ENCODE measurements at regions not wholly inside any gene's neighbourhood (a gene's known extent, or its start where the extent isn't known, plus 50 kb on each side); places are given as distances from the start of the nearest gene placed in this dataset.

DNA sequence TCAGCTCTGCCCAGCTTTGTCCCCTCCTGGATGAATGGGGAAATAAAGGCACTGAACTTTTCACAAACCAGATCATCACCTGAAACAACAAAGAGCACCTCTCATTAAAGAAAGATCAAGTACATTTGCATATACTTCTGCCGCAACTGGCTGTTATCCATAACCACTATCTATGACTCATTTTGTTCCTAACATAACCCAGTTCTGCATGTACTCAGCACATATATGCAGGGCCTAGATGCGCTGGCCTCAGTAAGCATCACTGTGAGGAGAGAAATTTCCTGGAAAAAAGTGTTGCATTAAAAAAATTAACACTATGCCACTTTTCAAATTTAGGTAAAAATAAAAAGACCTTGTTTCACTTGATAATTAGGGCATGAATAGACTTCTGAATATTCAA is 1718.4 kb downstream of the TP53TG3F start:
- intact Hi-C loops (cut with DNase I) = no loop called here
- 64 to 68% (median 65%) methylated on average over 2 of the region's 2 CpGs for WGBS, 4 donors
- no peaks in the 10 kb centered on the region for H3K4me1 ChIP-seq (replicated peaks in 1 of 2)
- no peak for DNase-seq
- no peaks in the 10 kb centered on the region for H3K9me3 ChIP-seq (replicated peaks in 1 of 3)
- no peaks in the 10 kb centered on the region for H3K36me3 ChIP-seq (replicated peaks in 1 of 2)
- H3K27me3 ChIP-seq = no peaks in the 10 kb centered on the region
- no peak overlapping the region for H3K4me3 ChIP-seq
- H3K27ac ChIP-seq = no peak overlapping the region
- TF ChIP-seq, protein P1, sequence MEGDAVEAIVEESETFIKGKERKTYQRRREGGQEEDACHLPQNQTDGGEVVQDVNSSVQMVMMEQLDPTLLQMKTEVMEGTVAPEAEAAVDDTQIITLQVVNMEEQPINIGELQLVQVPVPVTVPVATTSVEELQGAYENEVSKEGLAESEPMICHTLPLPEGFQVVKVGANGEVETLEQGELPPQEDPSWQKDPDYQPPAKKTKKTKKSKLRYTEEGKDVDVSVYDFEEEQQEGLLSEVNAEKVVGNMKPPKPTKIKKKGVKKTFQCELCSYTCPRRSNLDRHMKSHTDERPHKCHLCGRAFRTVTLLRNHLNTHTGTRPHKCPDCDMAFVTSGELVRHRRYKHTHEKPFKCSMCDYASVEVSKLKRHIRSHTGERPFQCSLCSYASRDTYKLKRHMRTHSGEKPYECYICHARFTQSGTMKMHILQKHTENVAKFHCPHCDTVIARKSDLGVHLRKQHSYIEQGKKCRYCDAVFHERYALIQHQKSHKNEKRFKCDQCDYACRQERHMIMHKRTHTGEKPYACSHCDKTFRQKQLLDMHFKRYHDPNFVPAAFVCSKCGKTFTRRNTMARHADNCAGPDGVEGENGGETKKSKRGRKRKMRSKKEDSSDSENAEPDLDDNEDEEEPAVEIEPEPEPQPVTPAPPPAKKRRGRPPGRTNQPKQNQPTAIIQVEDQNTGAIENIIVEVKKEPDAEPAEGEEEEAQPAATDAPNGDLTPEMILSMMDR (IDR thresholded peaks at IDR 0.05) = no peak
- no peak for TF ChIP-seq POLR2A (IDR thresholded peaks at IDR 0.05)

DNA sequence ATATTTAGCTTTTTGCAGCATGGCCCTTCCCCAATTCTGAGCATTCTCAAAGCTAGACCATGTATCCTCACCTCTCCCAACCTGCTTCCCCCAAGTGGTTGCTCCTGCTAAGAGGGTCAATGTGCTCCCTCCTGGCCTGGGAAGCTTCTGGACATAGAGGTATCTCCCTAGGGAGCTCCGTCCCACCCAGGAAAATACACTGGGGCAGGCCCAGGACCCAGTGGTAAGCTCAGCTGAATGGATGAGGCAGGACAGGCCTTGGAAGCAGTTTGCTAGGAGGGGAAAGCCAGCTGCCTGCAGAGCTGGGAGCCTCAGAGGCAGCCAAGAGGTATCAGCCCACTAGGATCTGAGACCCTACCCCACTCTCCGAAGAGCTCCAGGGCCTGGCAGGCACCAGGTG is 1721.6 kb downstream of the TP53TG3F start:
- H3K4me3 ChIP-seq = no peak overlapping the region
- no peaks in the 10 kb centered on the region for H3K9me3 ChIP-seq (replicated peaks in 1 of 3)
- H3K36me3 ChIP-seq (replicated peaks in 1 of 2) = no peaks in the 10 kb centered on the region
- no peak for TF ChIP-seq POLR2A (IDR thresholded peaks at IDR 0.05)
- TF ChIP-seq, protein P1 (IDR thresholded peaks at IDR 0.05) = no peak
- DNase-seq = no peak
- WGBS, 4 donors = 17 to 63% (median 49%) methylated on average over 1 to 2 of the region's 2 CpGs
- H3K27ac ChIP-seq = no peak overlapping the region
- intact Hi-C loops (cut with DNase I) = loop anchor here in 1 of 2 donors (10.0 kb wide), 1 partner anchor 46 kb away; no protein-coding TSS in a partner anchor
- no peaks in the 10 kb centered on the region for H3K4me1 ChIP-seq (replicated peaks in 1 of 2)
- H3K27me3 ChIP-seq = no peaks in the 10 kb centered on the region

DNA sequence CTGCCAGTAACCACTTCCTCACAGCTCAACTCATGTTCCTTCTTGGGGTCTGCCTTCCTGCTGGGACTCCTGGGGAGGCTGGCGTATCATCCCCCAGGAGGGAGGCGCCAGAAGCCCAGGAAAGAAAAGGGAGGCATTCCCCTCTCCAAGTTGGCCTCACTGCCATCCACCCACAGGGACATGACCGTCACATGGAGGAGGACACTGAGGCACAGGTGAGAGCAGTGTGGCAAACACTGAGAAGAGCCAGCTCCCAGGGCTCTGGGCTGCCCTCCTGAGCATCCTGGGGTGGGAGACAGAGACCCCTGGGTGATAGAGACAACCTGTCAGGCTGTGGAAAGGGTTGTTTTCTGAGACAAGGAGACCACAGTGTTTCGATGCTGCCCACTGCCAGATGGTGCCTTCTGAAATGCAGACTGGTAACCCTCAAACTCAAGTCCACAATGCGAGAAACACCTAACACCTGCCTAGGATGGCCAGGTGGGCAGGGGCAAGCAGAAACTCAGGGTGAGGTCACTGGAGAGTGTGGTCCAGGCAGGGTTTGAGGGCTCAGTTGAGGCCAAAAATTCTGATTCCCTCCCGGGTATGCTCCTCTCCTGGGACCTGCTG is 1722.1 kb downstream of the TP53TG3F start:
- H3K27ac ChIP-seq = no peak overlapping the region
- no peak for TF ChIP-seq POLR2A (IDR thresholded peaks at IDR 0.05)
- TF ChIP-seq, protein P1 (IDR thresholded peaks at IDR 0.05) = no peak
- H3K27me3 ChIP-seq = no peaks in the 10 kb centered on the region
- 55 to 77% (median 62%) methylated on average over 3 to 6 of the region's 6 CpGs for WGBS, 4 donors
- no peak for DNase-seq
- H3K4me1 ChIP-seq (replicated peaks in 1 of 2) = no peaks in the 10 kb centered on the region
- H3K9me3 ChIP-seq (replicated peaks in 1 of 3) = no peaks in the 10 kb centered on the region
- H3K4me3 ChIP-seq = no peak overlapping the region
- H3K36me3 ChIP-seq (replicated peaks in 1 of 2) = no peaks in the 10 kb centered on the region
- intact Hi-C loops (cut with DNase I) = loop anchor here in 1 of 2 donors (10.0 kb wide), 1 partner anchor 47 kb away; no protein-coding TSS in a partner anchor

DNA sequence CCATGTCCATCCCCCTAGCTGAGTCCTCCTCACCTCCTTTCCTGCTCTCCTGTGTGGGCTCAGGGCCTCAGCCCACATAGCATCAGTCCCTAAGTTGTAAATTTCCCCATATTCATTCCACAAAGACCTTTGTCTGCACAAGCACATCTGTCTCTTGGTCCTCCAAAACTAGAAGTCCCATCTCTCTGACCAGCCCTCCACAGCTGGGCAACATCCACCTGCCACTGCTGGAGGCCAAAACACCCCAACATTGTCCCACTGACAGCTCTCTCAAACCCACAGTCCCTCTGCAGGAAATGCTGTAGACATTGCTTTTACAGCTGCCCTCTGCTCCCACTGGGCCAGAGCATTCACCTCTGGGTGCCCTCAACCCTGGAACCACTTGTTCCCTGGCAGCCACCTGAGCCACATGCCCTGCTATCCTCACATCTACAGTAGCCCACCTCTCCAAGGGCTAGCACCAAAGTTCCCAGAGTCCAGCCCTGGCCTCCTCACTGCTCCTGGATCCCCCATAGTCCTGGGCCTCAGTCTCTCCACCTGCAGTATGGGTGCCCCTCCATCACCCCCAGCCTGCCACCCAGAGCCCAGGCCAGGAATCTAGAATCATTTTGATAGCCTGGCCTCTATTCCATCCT is 1722.7 kb downstream of the TP53TG3F start:
- H3K4me1 ChIP-seq (replicated peaks in 1 of 2) = no peaks in the 10 kb centered on the region
- no peak overlapping the region for H3K27ac ChIP-seq
- DNase-seq = no peak
- intact Hi-C loops (cut with DNase I) = loop anchor here in 1 of 2 donors (10.0 kb wide), 1 partner anchor 47 kb away; no protein-coding TSS in a partner anchor
- no peak for TF ChIP-seq POLR2A (IDR thresholded peaks at IDR 0.05)
- TF ChIP-seq, protein P1 (IDR thresholded peaks at IDR 0.05) = no peak
- no peak overlapping the region for H3K4me3 ChIP-seq
- H3K9me3 ChIP-seq (replicated peaks in 1 of 3) = no peaks in the 10 kb centered on the region
- no peaks in the 10 kb centered on the region for H3K36me3 ChIP-seq (replicated peaks in 1 of 2)
- H3K27me3 ChIP-seq = no peaks in the 10 kb centered on the region

All from adrenal gland (tissue), 9 donors.